Renal cortex interstitium (tissue), 11 donors: ENCODE measurements at regions not wholly inside any gene's neighbourhood (a gene's known extent, or its start where the extent isn't known, plus 50 kb on each side); places are given as distances from the start of the nearest gene placed in this dataset.

ENCODE experiments used
- DNase-seq, 11 donors: peaks; one replicate each; pipeline ENCODE4 v3.0.0-alpha.2; 2013; ENCODE audit warnings: low read depth in 9 of 11, low spot score in 4 of 11; ENCODE audit errors: extremely low read depth in 1 of 11

- DNase-seq, result no peak
Observed at GRCh38 chr10:4391683-4392082, 434.3 kb upstream of the AKR1E2 start.

- no peak for DNase-seq
Observed at GRCh38 chr10:4390219-4390618, 435.8 kb upstream of the AKR1E2 start.

GRCh38 chr10:4385231-4385870 is 440.7 kb upstream of the AKR1E2 start:
- no peak for DNase-seq

GRCh38 chr10:4384245-4384644 is 441.8 kb upstream of the AKR1E2 start:
- DNase-seq, result peak in 7 of 11 donors; percentile 38 to 75 (median 62)

- DNase-seq, result no peak
Observed at GRCh38 chr10:4383651-4384098, 442.3 kb upstream of the AKR1E2 start.

- DNase-seq, result no peak
Observed at GRCh38 chr10:4382811-4383210, 443.2 kb upstream of the AKR1E2 start.

GRCh38 chr10:4373612-4374011 is 452.4 kb upstream of the AKR1E2 start:
- DNase-seq, result no peak

GRCh38 chr10:4373098-4373497 is 452.9 kb upstream of the AKR1E2 start:
- no peak for DNase-seq

- peak in 8 of 11 donors; percentile 43 to 72 (median 57) for DNase-seq
Observed at GRCh38 chr10:4372601-4373000, 453.4 kb upstream of the AKR1E2 start.

GRCh38 chr10:4371691-4372295 is 454.2 kb upstream of the AKR1E2 start:
- DNase-seq, result no peak

- peak in 4 of 11 donors; percentile 14 to 41 (median 32) for DNase-seq
Observed at GRCh38 chr10:4370376-4370775, 455.6 kb upstream of the AKR1E2 start.

- no peak for DNase-seq
Observed at GRCh38 chr10:4361581-4361980, 464.4 kb upstream of the AKR1E2 start.

GRCh38 chr10:4359003-4359402 is 467.0 kb upstream of the AKR1E2 start:
- DNase-seq, result no peak

GRCh38 chr10:4357911-4358310 is 468.1 kb upstream of the AKR1E2 start:
- DNase-seq, result no peak

- DNase-seq, result no peak
Observed at GRCh38 chr10:4355350-4355749, 470.7 kb upstream of the AKR1E2 start.

GRCh38 chr10:4354382-4354812 is 471.6 kb upstream of the AKR1E2 start:
- DNase-seq, result no peak

GRCh38 chr10:4353964-4354363 is 472.0 kb upstream of the AKR1E2 start:
- DNase-seq, result no peak

GRCh38 chr10:4353059-4353655 is 472.9 kb upstream of the AKR1E2 start:
- DNase-seq, result no peak

- DNase-seq, result no peak
Observed at GRCh38 chr10:4352414-4352961, 473.5 kb upstream of the AKR1E2 start.

- DNase-seq, result no peak
Observed at GRCh38 chr10:4351723-4352413, 474.1 kb upstream of the AKR1E2 start.
